GM21526 (cell line): ENCODE measurements at regions not wholly inside any gene's neighbourhood (a gene's known extent, or its start where the extent isn't known, plus 50 kb on each side); places are given as distances from the start of the nearest gene placed in this dataset.

Experiments
- ATAC-seq: cut with Tn5 transposase; IDR thresholded peaks from one replicate; pipeline ENCODE4 v1.9.1; 2021; ENCODE audit warnings: moderate library complexity; ENCODE audit not compliant: unreplicated experiment, low FRiP score

- ATAC-seq: no peak
These were observed 184.7 kb downstream of the MID1IP1 start for GRCh38 chrX:38985945-38986344.

- no peak for ATAC-seq
These were observed 185.3 kb downstream of the MID1IP1 start for GRCh38 chrX:38986586-38986985.

- ATAC-seq: no peak
These were observed 186.0 kb downstream of the MID1IP1 start for GRCh38 chrX:38987198-38987651.

GRCh38 chrX:38988301-38988700 lies 187.0 kb downstream of the MID1IP1 start:
- ATAC-seq: no peak

- no peak for ATAC-seq
These were observed 187.8 kb downstream of the MID1IP1 start for GRCh38 chrX:38989076-38989475.

- ATAC-seq: no peak
These were observed 190.6 kb downstream of the MID1IP1 start for GRCh38 chrX:38991656-38992440.

- ATAC-seq: no peak
These were observed 191.3 kb downstream of the MID1IP1 start for GRCh38 chrX:38992441-38993096.

- no peak for ATAC-seq
These were observed 192.2 kb downstream of the MID1IP1 start for GRCh38 chrX:38993500-38993899.

- ATAC-seq: no peak
These were observed 197.8 kb downstream of the MID1IP1 start for GRCh38 chrX:38999099-38999498.

- ATAC-seq: no peak
These were observed 198.9 kb downstream of the MID1IP1 start for GRCh38 chrX:38999967-39000745.

- no peak for ATAC-seq
These were observed 199.5 kb downstream of the MID1IP1 start for GRCh38 chrX:39000802-39001201.

- ATAC-seq: no peak
These were observed 201.2 kb downstream of the MID1IP1 start for GRCh38 chrX:39002466-39002865.

- ATAC-seq: no peak
These were observed 207.3 kb downstream of the MID1IP1 start for GRCh38 chrX:39008549-39008948.

GRCh38 chrX:39011454-39012221 lies 210.4 kb downstream of the MID1IP1 start:
- ATAC-seq: no peak

- no peak for ATAC-seq
These were observed 211.4 kb downstream of the MID1IP1 start for GRCh38 chrX:39012621-39013111.

- no peak for ATAC-seq
These were observed 215.3 kb downstream of the MID1IP1 start for GRCh38 chrX:39016556-39016955.

- no peak for ATAC-seq
These were observed 215.8 kb downstream of the MID1IP1 start for GRCh38 chrX:39017077-39017476.

- ATAC-seq: no peak
These were observed 216.5 kb downstream of the MID1IP1 start for GRCh38 chrX:39017716-39018115.

GRCh38 chrX:39018541-39018940 lies 217.3 kb downstream of the MID1IP1 start:
- no peak for ATAC-seq

GRCh38 chrX:39019056-39019455 lies 217.8 kb downstream of the MID1IP1 start:
- ATAC-seq: no peak
